GM21619 (cell line): ENCODE measurements at regions not wholly inside any gene's neighbourhood (a gene's known extent, or its start where the extent isn't known, plus 50 kb on each side); places are given as distances from the start of the nearest gene placed in this dataset.
"Not testable (repeated sequence)": the region's sequence is repeated elsewhere in the genome, so short reads cannot be mapped to it uniquely, and the experiment has no call there.

Experiments
- ATAC-seq: cut with Tn5 transposase; IDR thresholded peaks from one replicate; pipeline ENCODE4 v1.9.1; 2021; ENCODE audit not compliant: unreplicated experiment

GRCh38 chr1:148432318-148432717, 50.8 kb downstream of the PPIAL4G start:
- ATAC-seq: not testable (repeated sequence)

- not testable (repeated sequence) for ATAC-seq
Measured at GRCh38 chr1:148429856-148430255, 53.2 kb downstream of the PPIAL4G start.

- not testable (repeated sequence) for ATAC-seq
Measured at GRCh38 chr1:148426940-148427611, 56.0 kb downstream of the PPIAL4G start.

- not testable (repeated sequence) for ATAC-seq
Measured at GRCh38 chr1:148426385-148426784, 56.7 kb downstream of the PPIAL4G start.

GRCh38 chr1:148424143-148425003, 58.7 kb downstream of the PPIAL4G start:
- ATAC-seq: not testable (repeated sequence)

GRCh38 chr1:148422921-148423320, 60.2 kb downstream of the PPIAL4G start:
- not testable (repeated sequence) for ATAC-seq

GRCh38 chr1:148417241-148417640, 65.9 kb downstream of the PPIAL4G start:
- not testable (repeated sequence) for ATAC-seq

GRCh38 chr1:148413385-148413784, 69.7 kb downstream of the PPIAL4G start:
- ATAC-seq: not testable (repeated sequence)

GRCh38 chr1:148404786-148405568, 78.1 kb downstream of the PPIAL4G start:
- not testable (repeated sequence) for ATAC-seq

GRCh38 chr1:148403925-148404324, 79.2 kb downstream of the PPIAL4G start:
- ATAC-seq: not testable (repeated sequence)

- ATAC-seq: not testable (repeated sequence)
Measured at GRCh38 chr1:148403085-148403456, 80.0 kb downstream of the PPIAL4G start.

GRCh38 chr1:148402152-148403084, 80.7 kb downstream of the PPIAL4G start:
- ATAC-seq: peak; percentile 89

- not testable (repeated sequence) for ATAC-seq
Measured at GRCh38 chr1:148397516-148397915, 85.6 kb downstream of the PPIAL4G start.

- not testable (repeated sequence) for ATAC-seq
Measured at GRCh38 chr1:148392505-148392904, 90.6 kb downstream of the PPIAL4G start.

- not testable (repeated sequence) for ATAC-seq
Measured at GRCh38 chr1:148391323-148391722, 91.8 kb downstream of the PPIAL4G start.

GRCh38 chr1:148389027-148389339, 94.1 kb downstream of the PPIAL4G start:
- ATAC-seq: no peak

- peak; percentile 83 for ATAC-seq
Measured at GRCh38 chr1:148388260-148389026, 94.7 kb downstream of the PPIAL4G start.

- ATAC-seq: not testable (repeated sequence)
Measured at GRCh38 chr1:148387949-148388259, 95.2 kb downstream of the PPIAL4G start.

- not testable (repeated sequence) for ATAC-seq
Measured at GRCh38 chr1:148387122-148387948, 95.8 kb downstream of the PPIAL4G start.
